GM19455 (cell line): ENCODE measurements at regions not wholly inside any gene's neighbourhood (a gene's known extent, or its start where the extent isn't known, plus 50 kb on each side); places are given as distances from the start of the nearest gene placed in this dataset.

Experiments used
- ATAC-seq: cut with Tn5 transposase; IDR thresholded peaks from one replicate; pipeline ENCODE4 v1.9.1; 2021; ENCODE audit not compliant: unreplicated experiment

GRCh38 chr9:90259311-90260246 lies 383.0 kb downstream of the DIRAS2 start:
- no peak for ATAC-seq

GRCh38 chr9:90261698-90262097 lies 380.9 kb downstream of the DIRAS2 start:
- no peak for ATAC-seq

- ATAC-seq = no peak
Observed at GRCh38 chr9:90268613-90269012, 374.0 kb downstream of the DIRAS2 start.

GRCh38 chr9:90271707-90272106 lies 370.9 kb downstream of the DIRAS2 start:
- ATAC-seq = no peak

GRCh38 chr9:90274725-90275124 lies 367.9 kb downstream of the DIRAS2 start:
- no peak for ATAC-seq

- ATAC-seq = no peak
Observed at GRCh38 chr9:90285946-90286345, 356.7 kb downstream of the DIRAS2 start.

GRCh38 chr9:90287567-90288274 lies 354.9 kb downstream of the DIRAS2 start:
- peak; percentile 96 for ATAC-seq

GRCh38 chr9:90288275-90288639 lies 354.4 kb downstream of the DIRAS2 start:
- no peak for ATAC-seq

- no peak for ATAC-seq
Observed at GRCh38 chr9:90290716-90291485, 351.7 kb downstream of the DIRAS2 start.

GRCh38 chr9:90296539-90296938 lies 346.1 kb downstream of the DIRAS2 start:
- no peak for ATAC-seq

GRCh38 chr9:90299968-90300367 lies 342.7 kb downstream of the DIRAS2 start:
- no peak for ATAC-seq

- ATAC-seq = no peak
Observed at GRCh38 chr9:90300611-90301276, 341.9 kb downstream of the DIRAS2 start.

GRCh38 chr9:90301277-90301653 lies 341.4 kb downstream of the DIRAS2 start:
- ATAC-seq = no peak

- no peak for ATAC-seq
Observed at GRCh38 chr9:90303655-90304054, 339.0 kb downstream of the DIRAS2 start.

- ATAC-seq = no peak
Observed at GRCh38 chr9:90306158-90306557, 336.5 kb downstream of the DIRAS2 start.

GRCh38 chr9:90307167-90307833 lies 335.3 kb downstream of the DIRAS2 start:
- no peak for ATAC-seq

- no peak for ATAC-seq
Observed at GRCh38 chr9:90307891-90308290, 334.7 kb downstream of the DIRAS2 start.

- ATAC-seq = no peak
Observed at GRCh38 chr9:90308691-90309090, 333.9 kb downstream of the DIRAS2 start.

GRCh38 chr9:90309809-90310520 lies 332.7 kb downstream of the DIRAS2 start:
- no peak for ATAC-seq

GRCh38 chr9:90310521-90310876 lies 332.1 kb downstream of the DIRAS2 start:
- ATAC-seq = no peak
